Esophagus squamous epithelium (tissue), 5 donors: ENCODE measurements at regions not wholly inside any gene's neighbourhood (a gene's known extent, or its start where the extent isn't known, plus 50 kb on each side); places are given as distances from the start of the nearest gene placed in this dataset.

Experiments
- DNase-seq: peaks from one replicate; lab custom pipeline; 2025; lab: John Stamatoyannopoulos, UW
- H3K27ac ChIP-seq, 4 donors: fragments of 200-600 bp; sonication (generic); one replicate each; pipeline ENCODE4 v1.5.1; 2016 to 2019; ENCODE audit warnings: mild to moderate bottlenecking in 1 of 4
- H3K27me3 ChIP-seq, 4 donors: fragments of 200-600 bp; sonication (generic); 1 replicate in 3 of 4; 2 replicates in 1 of 4; pipeline versions ENCODE4 v1.5.1 to v1.6.0; 2017 to 2021; ENCODE audit warnings: antibody characterized with exemption in 1 of 4
- H3K36me3 ChIP-seq, 3 donors: fragments of 200-600 bp; sonication (generic); one replicate each; pipeline ENCODE4 v1.5.1; 2016 to 2019
- H3K4me1 ChIP-seq, 3 donors: fragments of 200-600 bp; sonication (generic); one replicate each; pipeline ENCODE4 v1.5.1; 2017 to 2019
- H3K4me3 ChIP-seq, 4 donors: fragments of 200-600 bp; sonication (generic); 1 replicate in 3 of 4; 2 replicates in 1 of 4; pipeline ENCODE4 v1.5.1; 2016 to 2019; ENCODE audit warnings: mild to moderate bottlenecking in 2 of 4, moderate library complexity in 1 of 4
- H3K9me3 ChIP-seq, 3 donors: fragments of 200-600 bp; sonication (generic); one replicate each; pipeline ENCODE4 v1.5.1; 2016 to 2019
- POLR2A ChIP-seq, 4 donors: fragments of 450-650 bp; IDR thresholded peaks; one replicate each; pipeline ENCODE4 v1.6.1; 2017; ENCODE audit warnings: antibody characterized with exemption in 4 of 4, mild to moderate bottlenecking in 4 of 4, moderate library complexity in 3 of 4
- WGBS, 2 donors: methylation state at CpG; one replicate each; pipeline ENCODE4 v1.1.5; 2018; 5-methylcytosine and 5-hydroxymethylcytosine counted together
- intact Hi-C: fragments of 100-400 bp; cut with DNase I; formaldehyde crosslinking; loops from one replicate; pipeline ENCODE4 v1.15.0; 2022
- TF ChIP-seq, protein P1 (sequence below), 6 experiments: fragments of 450-650 bp in 4 of 6; fragments of 200-600 bp in 2 of 6; sonication (generic) in 2 of 6; IDR thresholded peaks; one replicate each; pipeline ENCODE4 v1.5.1; 2016 to 2019; ENCODE audit warnings: antibody characterized with exemption in 6 of 6, mild to moderate bottlenecking in 4 of 6, moderate library complexity in 4 of 6
- donor health status: DM: yes; HTN: yes; CAD: no.

- Histone ChIP-seq H3K4me3 (no peak overlapping the region), H3K9me3 (no peaks in the 10 kb centered on the region), H3K36me3 (no peaks in the 10 kb centered on the region), H3K27ac (peak overlapping the region in 3 of 4 donors; percentile 62 to 77 (median 70)), H3K4me1 (peaks cover 3 to 45% (median 30%) of the 10 kb centered on the region in 3 donors), H3K27me3 (no peaks in the 10 kb centered on the region)
- no peak for DNase-seq
- intact Hi-C loops: no loop called here
- WGBS, 2 donors: 64 to 71% methylated on average over 9 to 10 of the region's 10 CpGs
- TF ChIP-seq, protein P1, sequence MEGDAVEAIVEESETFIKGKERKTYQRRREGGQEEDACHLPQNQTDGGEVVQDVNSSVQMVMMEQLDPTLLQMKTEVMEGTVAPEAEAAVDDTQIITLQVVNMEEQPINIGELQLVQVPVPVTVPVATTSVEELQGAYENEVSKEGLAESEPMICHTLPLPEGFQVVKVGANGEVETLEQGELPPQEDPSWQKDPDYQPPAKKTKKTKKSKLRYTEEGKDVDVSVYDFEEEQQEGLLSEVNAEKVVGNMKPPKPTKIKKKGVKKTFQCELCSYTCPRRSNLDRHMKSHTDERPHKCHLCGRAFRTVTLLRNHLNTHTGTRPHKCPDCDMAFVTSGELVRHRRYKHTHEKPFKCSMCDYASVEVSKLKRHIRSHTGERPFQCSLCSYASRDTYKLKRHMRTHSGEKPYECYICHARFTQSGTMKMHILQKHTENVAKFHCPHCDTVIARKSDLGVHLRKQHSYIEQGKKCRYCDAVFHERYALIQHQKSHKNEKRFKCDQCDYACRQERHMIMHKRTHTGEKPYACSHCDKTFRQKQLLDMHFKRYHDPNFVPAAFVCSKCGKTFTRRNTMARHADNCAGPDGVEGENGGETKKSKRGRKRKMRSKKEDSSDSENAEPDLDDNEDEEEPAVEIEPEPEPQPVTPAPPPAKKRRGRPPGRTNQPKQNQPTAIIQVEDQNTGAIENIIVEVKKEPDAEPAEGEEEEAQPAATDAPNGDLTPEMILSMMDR (IDR thresholded peaks at IDR 0.05): peak in 1 of 6 experiments; percentile 5
- no peak for TF ChIP-seq POLR2A (IDR thresholded peaks at IDR 0.05)
Measured at GRCh38 chr6:11434565-11435326, 102.8 kb upstream of the TMEM170B start.

GRCh38 chr6:11433860-11434259 is 103.7 kb upstream of the TMEM170B start:
- no peaks in the 10 kb centered on the region for H3K36me3 ChIP-seq
- H3K4me3 ChIP-seq: no peak overlapping the region
- no peaks in the 10 kb centered on the region for H3K27me3 ChIP-seq
- WGBS, 2 donors: 52 to 55% methylated on average over 1 of the region's 1 CpG
- intact Hi-C loops: no loop called here
- no peaks in the 10 kb centered on the region for H3K9me3 ChIP-seq
- peak overlapping the region; percentile 28 to 77 (median 66) for H3K27ac ChIP-seq
- no peak for DNase-seq
- TF ChIP-seq POLR2A (IDR thresholded peaks at IDR 0.05): no peak
- TF ChIP-seq, protein P1 (IDR thresholded peaks at IDR 0.05): no peak
- peaks cover 3 to 52% (median 39%) of the 10 kb centered on the region in 3 donors for H3K4me1 ChIP-seq

GRCh38 chr6:11432713-11433450 is 104.7 kb upstream of the TMEM170B start:
- TF ChIP-seq, protein P1 (IDR thresholded peaks at IDR 0.05): no peak
- no peak for TF ChIP-seq POLR2A (IDR thresholded peaks at IDR 0.05)
- no peak for DNase-seq
- peaks cover 3 to 56% (median 48%) of the 10 kb centered on the region in 3 donors for H3K4me1 ChIP-seq
- no peak overlapping the region for H3K4me3 ChIP-seq
- no peaks in the 10 kb centered on the region for H3K36me3 ChIP-seq
- peak overlapping the region; percentile 8 to 74 (median 66) for H3K27ac ChIP-seq
- intact Hi-C loops: no loop called here
- H3K9me3 ChIP-seq: no peaks in the 10 kb centered on the region
- 53 to 59% methylated on average over 1 of the region's 1 CpG for WGBS, 2 donors
- no peaks in the 10 kb centered on the region for H3K27me3 ChIP-seq

- WGBS, 2 donors: 81 to 82% methylated on average over 6 of the region's 6 CpGs
- Histone ChIP-seq H3K4me3 (no peak overlapping the region), H3K9me3 (no peaks in the 10 kb centered on the region), H3K36me3 (no peaks in the 10 kb centered on the region), H3K27me3 (no peaks in the 10 kb centered on the region), H3K27ac (peak overlapping the region; percentile 8 to 70 (median 48)), H3K4me1 (peaks cover 0 to 57% (median 55%) of the 10 kb centered on the region in 3 donors)
- TF ChIP-seq, protein P1 (IDR thresholded peaks at IDR 0.05): no peak
- no peak for TF ChIP-seq POLR2A (IDR thresholded peaks at IDR 0.05)
- intact Hi-C loops: no loop called here
- no peak for DNase-seq
Measured at GRCh38 chr6:11432091-11432490, 105.5 kb upstream of the TMEM170B start.

DNA sequence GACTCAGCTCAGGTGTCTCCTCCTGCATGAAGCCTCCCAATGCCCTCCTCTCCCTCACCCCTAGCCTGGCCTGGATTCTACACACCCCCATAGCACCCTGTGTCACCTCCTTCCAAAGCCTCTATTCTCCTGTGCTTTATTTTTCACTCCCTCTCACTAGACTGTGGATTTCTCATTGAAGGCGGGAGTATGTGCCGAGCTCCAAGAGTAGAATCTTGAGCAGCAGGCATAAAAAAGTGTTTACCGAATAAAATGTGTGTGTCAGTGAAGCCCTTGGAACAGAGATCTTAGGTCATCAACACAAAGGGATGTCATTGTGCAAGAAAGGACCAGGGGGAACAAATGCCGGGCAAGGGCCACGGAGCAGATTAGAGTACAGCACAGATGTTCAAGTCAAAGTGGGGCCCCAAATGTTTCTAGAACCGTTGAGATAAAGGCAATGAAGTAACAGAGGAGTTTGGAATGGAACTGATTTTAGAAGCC is 106.1 kb upstream of the TMEM170B start:
- no peaks in the 10 kb centered on the region for H3K36me3 ChIP-seq
- H3K9me3 ChIP-seq: no peaks in the 10 kb centered on the region
- WGBS, 2 donors: 85 to 86% methylated on average over 6 of the region's 6 CpGs
- TF ChIP-seq, protein P1 (IDR thresholded peaks at IDR 0.05): no peak
- TF ChIP-seq POLR2A (IDR thresholded peaks at IDR 0.05): no peak
- no peak for DNase-seq
- intact Hi-C loops: no loop called here
- peaks cover 0 to 58% (median 57%) of the 10 kb centered on the region in 3 donors for H3K4me1 ChIP-seq
- H3K27ac ChIP-seq: no peak overlapping the region
- no peaks in the 10 kb centered on the region for H3K27me3 ChIP-seq
- no peak overlapping the region for H3K4me3 ChIP-seq
